IMR-90 (cell line): ENCODE measurements at regions not wholly inside any gene's neighbourhood (a gene's known extent, or its start where the extent isn't known, plus 50 kb on each side); places are given as distances from the start of the nearest gene placed in this dataset.
A peak's percentile ranks its signal among the peaks of the same experiment; 100 is the strongest.

Experiments used
- ATAC-seq: fragments of 200-7000 bp; cut with Tn5 transposase; 2 replicates; pipeline ENCODE4 v1.9.1; 2020; ENCODE audit warnings: low read depth, mild to moderate bottlenecking, moderate library complexity
- BruUV-seq: library from RNA; stranded (reverse); fragments of 400-500 nt; replicated peaks from 2 replicates; lab custom pipeline; 2021; lab: Mats Ljungman, UMichigan
- CTCF ChIA-PET: fragments of 300-600 bp; formaldehyde crosslinking; extraction: SDS; loops from one replicate; lab custom pipeline; 2021; ENCODE audit warnings: antibody characterized with exemption; lab: Yijun Ruan, JAX
- POLR2A ChIA-PET: fragments of 300-600 bp; sonication (Branson Sonifier 250); formaldehyde crosslinking; loops from one replicate; lab custom pipeline; 2022; ENCODE audit warnings: antibody characterized with exemption; ENCODE audit not compliant: unreplicated experiment; lab: Charles Lee
- DNase-seq: peaks from one replicate; pipeline ENCODE4 v3.0.0; 2013
- H2AFZ ChIP-seq: replicated peaks from 2 replicates; pipeline ENCODE3; 2013; ENCODE audit warnings: low read length, mild to moderate bottlenecking; ENCODE audit not compliant: poor library complexity
- H2AK5ac ChIP-seq: 2 replicates; pipeline ENCODE4 v1.6.1; 2013; ENCODE audit warnings: low read depth, low read length, inconsistent platforms
- H2AK9ac ChIP-seq: replicated peaks from 2 replicates; pipeline ENCODE3; 2013; ENCODE audit warnings: mild to moderate bottlenecking, low read depth, low read length, moderate library complexity; ENCODE audit not compliant: poor library complexity
- H2BK120ac ChIP-seq: 2 replicates; pipeline ENCODE4 v1.6.1; 2013; ENCODE audit warnings: low read depth, low read length, inconsistent platforms
- H2BK15ac ChIP-seq: 3 replicates; pipeline ENCODE4 v1.6.1; 2013; ENCODE audit warnings: low read depth, low read length, inconsistent platforms
- H2BK20ac ChIP-seq: 2 replicates; pipeline ENCODE4 v1.6.1; 2013; ENCODE audit warnings: low read depth, mild to moderate bottlenecking, inconsistent platforms, low read length, moderate library complexity
- H2BK5ac ChIP-seq: 2 replicates; pipeline ENCODE4 v1.6.1; 2013; ENCODE audit warnings: mild to moderate bottlenecking, low read depth, low read length, inconsistent platforms; ENCODE audit not compliant: poor library complexity, severe bottlenecking
- H3K14ac ChIP-seq: replicated peaks from 2 replicates; pipeline ENCODE4 v1.6.1; 2013; ENCODE audit warnings: low read depth, low read length, inconsistent platforms
- H3K18ac ChIP-seq: 2 replicates; pipeline ENCODE4 v1.6.1; 2013; ENCODE audit warnings: low read depth, low read length, control low read depth
- H3K23ac ChIP-seq: 2 replicates; pipeline ENCODE4 v1.6.1; 2013; ENCODE audit warnings: low read depth, low read length, inconsistent platforms
- H3K27ac ChIP-seq: 2 replicates; pipeline ENCODE4 v1.5.1; 2013; ENCODE audit warnings: mild to moderate bottlenecking, control low read depth, low read length; ENCODE audit not compliant: insufficient read depth
- H3K27me3 ChIP-seq: 2 replicates; pipeline ENCODE4 v1.6.1; 2013; ENCODE audit warnings: low read length; ENCODE audit not compliant: control insufficient read depth, insufficient read depth
- H3K36me3 ChIP-seq: 2 replicates; pipeline ENCODE4 v1.6.1; 2013; ENCODE audit warnings: low read length, mixed read lengths; ENCODE audit not compliant: control insufficient read depth, insufficient read depth
- H3K4ac ChIP-seq: 2 replicates; pipeline ENCODE4 v1.6.1; 2013; ENCODE audit warnings: low read depth, low read length, inconsistent platforms
- H3K4me1 ChIP-seq: 2 replicates; pipeline ENCODE4 v1.6.1; 2013; ENCODE audit warnings: low read length, mixed read lengths; ENCODE audit not compliant: control insufficient read depth, insufficient read depth
- H3K4me2 ChIP-seq: 2 replicates; pipeline ENCODE4 v1.6.1; 2013; ENCODE audit warnings: low read depth, mild to moderate bottlenecking, control low read depth, low read length, moderate library complexity
- H3K4me3 ChIP-seq: 2 replicates; pipeline ENCODE4 v1.5.1; 2013; ENCODE audit warnings: low read depth, mild to moderate bottlenecking, control low read depth, low read length, moderate library complexity; ENCODE audit not compliant: insufficient read depth
- H3K56ac ChIP-seq: 2 replicates; pipeline ENCODE4 v1.6.1; 2013; ENCODE audit warnings: low read length, inconsistent platforms; ENCODE audit not compliant: insufficient read depth; ENCODE audit errors: extremely low read depth
- H3K79me1 ChIP-seq, 2 experiments: 2 replicates each; pipeline ENCODE4 v1.6.1; 2013; ENCODE audit warnings: low read length in 2 of 2, inconsistent platforms in 1 of 2, low read depth in 1 of 2
- H3K9ac ChIP-seq: 2 replicates; pipeline ENCODE4 v1.6.1; 2013; ENCODE audit warnings: low read depth, low read length, control low read depth
- H3K9me1 ChIP-seq: 2 replicates; pipeline ENCODE4 v1.6.1; 2013; ENCODE audit warnings: low read length, inconsistent platforms; ENCODE audit not compliant: insufficient read depth
- H3K9me3 ChIP-seq: 2 replicates; pipeline ENCODE4 v1.6.1; 2013; ENCODE audit warnings: low read length; ENCODE audit not compliant: control insufficient read depth, insufficient read depth
- H4K20me1 ChIP-seq: 2 replicates; pipeline ENCODE4 v1.6.1; 2013; ENCODE audit warnings: low read length, inconsistent platforms; ENCODE audit not compliant: insufficient read depth
- H4K5ac ChIP-seq: 2 replicates; pipeline ENCODE4 v1.6.1; 2013; ENCODE audit warnings: mild to moderate bottlenecking, low read depth, low read length, control low read depth
- H4K8ac ChIP-seq, 2 experiments: 2 replicates each; pipeline ENCODE4 v1.6.1; 2013; ENCODE audit warnings: low read depth in 2 of 2, low read length in 2 of 2, control low read depth in 1 of 2, inconsistent platforms in 1 of 2
- H4K91ac ChIP-seq: 2 replicates; pipeline ENCODE4 v1.6.1; 2013; ENCODE audit warnings: low read depth, low read length, inconsistent platforms; ENCODE audit not compliant: insufficient read depth
- CHD1 ChIP-seq: IDR thresholded peaks from 2 replicates; pipeline ENCODE4 v1.6.1; 2012; ENCODE audit warnings: low read depth, low read length, improper control_type of control experiment
- FOS ChIP-seq: fragments of 150-350 bp; IDR thresholded peaks from 2 replicates; pipeline ENCODE4 v1.6.1; 2016; ENCODE audit warnings: low read depth, low read length
- MAZ ChIP-seq: IDR thresholded peaks from 2 replicates; pipeline ENCODE4 v1.6.1; 2012; ENCODE audit warnings: low read depth, mild to moderate bottlenecking, low read length, improper control_type of control experiment, moderate library complexity, borderline replicate concordance
- NFE2L2 ChIP-seq: fragments of 150-350 bp; IDR thresholded peaks from 2 replicates; pipeline ENCODE4 v1.6.1; 2016; ENCODE audit warnings: low read depth, mild to moderate bottlenecking, low read length
- POLR2A ChIP-seq: IDR thresholded peaks from 2 replicates; pipeline ENCODE4 v1.6.1; 2012; ENCODE audit warnings: mild to moderate bottlenecking, low read depth, low read length
- SMC3 ChIP-seq: fragments of 150-350 bp; IDR thresholded peaks from 2 replicates; pipeline ENCODE4 v1.6.1; 2016; ENCODE audit warnings: low read depth, mild to moderate bottlenecking, antibody characterized with exemption, low read length, moderate library complexity
- WGBS, 2 experiments: methylation state at CpG; one replicate each; pipeline versions ENCODE4 v1.1.5 to v1.1.7; 2013; ENCODE audit warnings: missing lambda C conversion rate in 2 of 2; ENCODE audit not compliant: insufficient read length in 1 of 2; ENCODE audit errors: extremely low coverage in 2 of 2; 5-methylcytosine and 5-hydroxymethylcytosine counted together
- dilution Hi-C: fragments of 300-500 bp; cut with HindIII; formaldehyde crosslinking; loops from one replicate; pipeline ENCODE4 v1.14.3; 2018; ENCODE audit warnings: low sequenced_read_pairs; ENCODE audit not compliant: unreplicated experiment
- in situ Hi-C: fragments of 300-500 bp; cut with MboI; formaldehyde crosslinking; loops from 3 replicates; pipeline ENCODE4 v1.14.3; 2019; ENCODE audit warnings: low sequenced_read_pairs, inconsistent platforms, mixed read lengths
- intact Hi-C: fragments of 100-400 bp; cut with micrococcal nuclease; formaldehyde crosslinking; loops from 2 replicates; pipeline ENCODE4 v1.10.0; 2022

DNA sequence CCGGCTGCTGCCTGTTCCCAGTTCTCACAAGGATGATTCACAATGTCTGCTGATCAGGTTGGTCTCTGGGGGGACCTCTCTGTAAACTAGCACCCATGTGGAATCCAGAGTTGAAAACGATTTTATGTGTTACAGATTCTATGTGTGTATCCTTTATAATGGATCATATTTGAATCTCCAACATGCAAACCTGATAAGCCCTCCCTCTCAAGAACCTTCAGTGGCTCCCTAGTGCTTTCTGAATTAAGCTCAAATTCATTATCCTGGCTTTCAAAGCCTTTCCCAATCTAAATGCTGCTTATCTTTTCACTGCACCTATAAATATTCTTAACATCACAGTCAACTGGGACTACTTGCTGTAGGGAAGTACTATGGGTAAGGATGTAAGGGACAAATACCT lies 166.8 kb upstream of the USP24 start:
- in situ Hi-C loops = no loop called here
- intact Hi-C loops = no loop called here

More for the DNA sequence above, 166.8 kb upstream of the USP24 start:
- H2AFZ ChIP-seq = no peak overlapping the region
- no peak overlapping the region for H4K8ac ChIP-seq
- H3K4me1 ChIP-seq = peaks cover 15% of the 10 kb centered on the region
- peak overlapping the region; percentile 15; the same call in 1 of the 2 replicates for H3K18ac ChIP-seq
- ATAC-seq (no peak), DNase-seq (no peak)
- H3K23ac ChIP-seq = no peak overlapping the region
- H3K27ac ChIP-seq = no peak overlapping the region
- no peak overlapping the region for H3K4me2 ChIP-seq
- H2BK20ac ChIP-seq = no peak overlapping the region; the same call in 1 of the 2 replicates
- H2AK5ac ChIP-seq = peak overlapping the region; percentile 24; the same call in 1 of the 2 replicates
- no peak overlapping the region for H4K5ac ChIP-seq
- H4K20me1 ChIP-seq = no peaks in the 10 kb centered on the region
- H2AK9ac ChIP-seq = no peak overlapping the region
- no peak overlapping the region for H3K4me3 ChIP-seq
- H2BK15ac ChIP-seq = no peak overlapping the region
- POLR2A ChIA-PET = no interaction called here
- no peaks in the 10 kb centered on the region for H3K79me1 ChIP-seq
- no peak overlapping the region for H3K9ac ChIP-seq
- CTCF ChIA-PET = no interaction called here
- dilution Hi-C loops = no loop called here
- H3K36me3 ChIP-seq = no peaks in the 10 kb centered on the region
- no TSS peak for BruUV-seq
- 0 out of 2 replicates have a peak overlapping the region, but pooled peaks have one; percentile 29 for H3K4ac ChIP-seq
- no peaks in the 10 kb centered on the region for H3K9me3 ChIP-seq
- H3K9me1 ChIP-seq = peaks cover 19% of the 10 kb centered on the region
- no peak overlapping the region; the same call in 1 of the 2 replicates for H4K91ac ChIP-seq
- H3K14ac ChIP-seq = no peak overlapping the region
- no CpG with 5 or more reads among the region's 2 CpGs for WGBS, 2 experiments
- no peak overlapping the region for H2BK5ac ChIP-seq
- TF ChIP-seq FOS (no peak), MAZ (no peak), CHD1 (no peak), NFE2L2 (no peak), POLR2A (no peak), SMC3 (no peak)
- no peak overlapping the region for H3K56ac ChIP-seq
- H3K27me3 ChIP-seq = no peaks in the 10 kb centered on the region
- 0 out of 2 replicates have a peak overlapping the region, but pooled peaks have one; percentile 29 for H2BK120ac ChIP-seq
